ENCODE measurements at regions not wholly inside any gene's neighbourhood (a gene's known extent, or its start where the extent isn't known, plus 50 kb on each side); places are given as distances from the start of the nearest gene placed in this dataset.

DNA sequence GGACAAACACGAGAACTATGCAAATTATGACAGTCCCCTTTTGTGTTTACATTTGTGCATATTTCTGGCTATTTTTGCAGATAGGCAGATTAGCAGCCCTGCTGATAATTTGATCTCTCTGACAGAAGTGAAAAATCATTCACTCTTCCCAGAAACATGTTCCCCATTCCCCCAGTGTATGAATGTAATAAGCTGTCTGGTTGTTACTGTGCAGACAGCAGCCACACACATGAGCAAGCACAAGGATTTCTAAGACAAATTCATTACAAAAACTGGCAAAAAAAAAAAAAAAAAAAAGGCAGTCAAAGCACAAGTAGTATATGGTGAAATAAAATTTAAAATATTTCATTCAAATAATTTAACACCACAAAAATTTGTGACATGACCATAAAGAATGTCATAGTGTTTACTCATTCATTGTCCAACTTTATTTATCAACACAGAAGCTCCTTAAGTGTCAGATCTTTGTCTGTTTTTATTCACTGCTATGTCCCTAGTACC, 95.5 kb upstream of the VGLL2 start (continued):
- TF ChIP-seq, protein P1, sequence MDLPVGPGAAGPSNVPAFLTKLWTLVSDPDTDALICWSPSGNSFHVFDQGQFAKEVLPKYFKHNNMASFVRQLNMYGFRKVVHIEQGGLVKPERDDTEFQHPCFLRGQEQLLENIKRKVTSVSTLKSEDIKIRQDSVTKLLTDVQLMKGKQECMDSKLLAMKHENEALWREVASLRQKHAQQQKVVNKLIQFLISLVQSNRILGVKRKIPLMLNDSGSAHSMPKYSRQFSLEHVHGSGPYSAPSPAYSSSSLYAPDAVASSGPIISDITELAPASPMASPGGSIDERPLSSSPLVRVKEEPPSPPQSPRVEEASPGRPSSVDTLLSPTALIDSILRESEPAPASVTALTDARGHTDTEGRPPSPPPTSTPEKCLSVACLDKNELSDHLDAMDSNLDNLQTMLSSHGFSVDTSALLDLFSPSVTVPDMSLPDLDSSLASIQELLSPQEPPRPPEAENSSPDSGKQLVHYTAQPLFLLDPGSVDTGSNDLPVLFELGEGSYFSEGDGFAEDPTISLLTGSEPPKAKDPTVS (IDR thresholded peaks at IDR 0.05; ENCODE audit: low read depth, low read length), result no peak
- no peak for TF ChIP-seq NR2C1 (IDR thresholded peaks at IDR 0.05)
- TF ChIP-seq HDGF (IDR thresholded peaks at IDR 0.05), result no peak
- TF ChIP-seq STAT1 (conservative IDR thresholded peaks at IDR 0.05), result no peak
- TF ChIP-seq PBX3 (IDR thresholded peaks at IDR 0.05; ENCODE audit: insufficient replicate concordance, low read depth, low read length), result no peak
- no peak for TF ChIP-seq MEF2A (IDR thresholded peaks at IDR 0.05; ENCODE audit: insufficient read depth, low read depth, low read length)
- TF ChIP-seq SUPT20H (IDR thresholded peaks at IDR 0.05; ENCODE audit: borderline replicate concordance, control insufficient read depth, low read depth, low read length), result no peak
- no peak for TF ChIP-seq ZNF217 (IDR thresholded peaks at IDR 0.05)
- TF ChIP-seq CHD1 (IDR thresholded peaks at IDR 0.05; ENCODE audit: low read depth, low read length), result no peak
- TF ChIP-seq CREM (IDR thresholded peaks at IDR 0.05; ENCODE audit: low read depth), result no peak
- TF ChIP-seq JUNB (IDR thresholded peaks at IDR 0.05), result no peak

DNA sequence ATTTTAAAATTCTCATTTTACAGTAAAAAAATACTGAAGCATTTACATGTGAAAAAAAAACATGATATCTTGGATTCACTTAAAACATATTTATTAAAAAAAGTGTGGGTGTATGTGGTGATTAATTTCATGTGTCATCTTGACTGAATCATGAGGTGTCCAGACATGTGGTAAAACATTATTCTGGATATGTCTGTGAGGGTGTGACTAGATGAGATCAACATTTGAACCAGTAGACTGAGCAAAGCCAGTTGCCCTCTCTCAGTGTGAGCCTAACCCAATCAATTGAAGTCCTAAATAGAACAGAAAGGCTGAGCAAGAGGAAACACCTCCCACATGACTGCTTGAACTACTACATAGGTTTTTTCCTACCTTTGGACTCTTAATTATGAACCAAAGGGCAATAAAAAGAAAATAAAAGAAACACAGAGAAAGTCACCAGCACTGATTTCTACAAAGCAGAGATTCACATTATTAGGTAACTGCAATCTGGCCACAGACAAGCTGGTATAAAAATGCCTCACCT, 90.5 kb upstream of the VGLL2 start:
- H3K36me3 ChIP-seq (ENCODE audit: control insufficient read depth in 2 of 2, insufficient read depth in 2 of 2, low read length in 1 of 2), result no peaks in the 10 kb centered on the region
- no peaks in the 10 kb centered on the region for H3K27me3 ChIP-seq (replicated peaks in 1 of 2; ENCODE audit: control insufficient read depth in 2 of 2, insufficient read depth in 2 of 2, low read length in 1 of 2)
- no peak for DNase-seq (ENCODE audit: low read depth, low spot score)
- FAIRE-seq, result no peak
- ChIA-PET SMC1A (ENCODE audit: uncharacterized antibody, unreplicated experiment) (no interaction called here), POLR2A (no interaction called here), RAD21 (ENCODE audit: unreplicated experiment) (no interaction called here), CTCF (no interaction called here)
- no peaks in the 10 kb centered on the region for H3K79me2 ChIP-seq (ENCODE audit: control insufficient read depth, insufficient read depth, low read length)
- TF ChIP-seq IKZF1 (conservative IDR thresholded peaks at IDR 0.05), result no peak
- no peak for TF ChIP-seq PBX3 (IDR thresholded peaks at IDR 0.05; ENCODE audit: insufficient replicate concordance, low read depth, low read length)
- no peak for TF ChIP-seq TARDBP (IDR thresholded peaks at IDR 0.05; ENCODE audit: borderline replicate concordance)
- TF ChIP-seq POU2F2 (IDR thresholded peaks at IDR 0.05; ENCODE audit: borderline replicate concordance, low read depth, low read length), result no peak
- TF ChIP-seq, protein P2, sequence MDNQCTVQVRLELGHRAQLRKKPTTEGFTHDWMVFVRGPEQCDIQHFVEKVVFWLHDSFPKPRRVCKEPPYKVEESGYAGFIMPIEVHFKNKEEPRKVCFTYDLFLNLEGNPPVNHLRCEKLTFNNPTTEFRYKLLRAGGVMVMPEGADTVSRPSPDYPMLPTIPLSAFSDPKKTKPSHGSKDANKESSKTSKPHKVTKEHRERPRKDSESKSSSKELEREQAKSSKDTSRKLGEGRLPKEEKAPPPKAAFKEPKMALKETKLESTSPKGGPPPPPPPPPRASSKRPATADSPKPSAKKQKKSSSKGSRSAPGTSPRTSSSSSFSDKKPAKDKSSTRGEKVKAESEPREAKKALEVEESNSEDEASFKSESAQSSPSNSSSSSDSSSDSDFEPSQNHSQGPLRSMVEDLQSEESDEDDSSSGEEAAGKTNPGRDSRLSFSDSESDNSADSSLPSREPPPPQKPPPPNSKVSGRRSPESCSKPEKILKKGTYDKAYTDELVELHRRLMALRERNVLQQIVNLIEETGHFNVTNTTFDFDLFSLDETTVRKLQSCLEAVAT (IDR thresholded peaks at IDR 0.05), result no peak
- no peak for TF ChIP-seq ZNF217 (IDR thresholded peaks at IDR 0.05)
- no peak overlapping the region for H3K27ac ChIP-seq (ENCODE audit: control insufficient read depth, insufficient read depth)
- H4K20me1 ChIP-seq (ENCODE audit: control insufficient read depth, insufficient read depth), result no peaks in the 10 kb centered on the region
- H3K4me1 ChIP-seq (ENCODE audit: control insufficient read depth, insufficient read depth, low read length), result no peaks in the 10 kb centered on the region
- no peak overlapping the region for H2AFZ ChIP-seq (ENCODE audit: control insufficient read depth, low read depth, low read length)
- no peaks in the 10 kb centered on the region for H3K9me3 ChIP-seq (replicated peaks; ENCODE audit: control insufficient read depth, insufficient read depth, low read length)
- no peak overlapping the region for H3K9ac ChIP-seq (ENCODE audit: control insufficient read depth, insufficient read depth, low read length)
- no TSS peak for BruUV-seq (replicated peaks)
- in situ Hi-C loops (cut with MboI), result no loop called here
- no peak overlapping the region for H3K4me2 ChIP-seq (ENCODE audit: control insufficient read depth, insufficient read depth)
- intact Hi-C loops (cut with micrococcal nuclease; ENCODE audit: unreplicated experiment), result no loop called here
- H3K4me3 ChIP-seq, result no peak overlapping the region
- no peak for ATAC-seq
